HG03520 (cell line): ENCODE measurements at regions not wholly inside any gene's neighbourhood (a gene's known extent, or its start where the extent isn't known, plus 50 kb on each side); places are given as distances from the start of the nearest gene placed in this dataset.

Experiments used
- ATAC-seq: cut with Tn5 transposase; IDR thresholded peaks from one replicate; pipeline ENCODE4 v1.9.1; 2021; ENCODE audit warnings: mild to moderate bottlenecking, moderate library complexity; ENCODE audit not compliant: unreplicated experiment

GRCh38 chr9:106309925-106310324 is 553.0 kb upstream of the ZNF462 start:
- ATAC-seq = no peak

GRCh38 chr9:106310782-106311181 is 552.2 kb upstream of the ZNF462 start:
- ATAC-seq = no peak

GRCh38 chr9:106312906-106313305 is 550.1 kb upstream of the ZNF462 start:
- ATAC-seq = no peak

- ATAC-seq = no peak
Measured at GRCh38 chr9:106314476-106314875, 548.5 kb upstream of the ZNF462 start.

- ATAC-seq = no peak
Measured at GRCh38 chr9:106321394-106322180, 541.4 kb upstream of the ZNF462 start.

GRCh38 chr9:106322706-106323245 is 540.2 kb upstream of the ZNF462 start:
- no peak for ATAC-seq

GRCh38 chr9:106324053-106324585 is 538.8 kb upstream of the ZNF462 start:
- no peak for ATAC-seq

GRCh38 chr9:106324591-106325280 is 538.2 kb upstream of the ZNF462 start:
- no peak for ATAC-seq

GRCh38 chr9:106326493-106326892 is 536.5 kb upstream of the ZNF462 start:
- no peak for ATAC-seq

- ATAC-seq = no peak
Measured at GRCh38 chr9:106333481-106333880, 529.5 kb upstream of the ZNF462 start.

- no peak for ATAC-seq
Measured at GRCh38 chr9:106334081-106334480, 528.9 kb upstream of the ZNF462 start.

GRCh38 chr9:106339882-106340281 is 523.1 kb upstream of the ZNF462 start:
- no peak for ATAC-seq

- no peak for ATAC-seq
Measured at GRCh38 chr9:106350777-106351176, 512.2 kb upstream of the ZNF462 start.

GRCh38 chr9:106356924-106357323 is 506.0 kb upstream of the ZNF462 start:
- ATAC-seq = no peak

- ATAC-seq = no peak
Measured at GRCh38 chr9:106358331-106358730, 504.6 kb upstream of the ZNF462 start.

GRCh38 chr9:106376689-106377088 is 486.3 kb upstream of the ZNF462 start:
- ATAC-seq = no peak

GRCh38 chr9:106383072-106383471 is 479.9 kb upstream of the ZNF462 start:
- no peak for ATAC-seq

GRCh38 chr9:106387965-106388364 is 475.0 kb upstream of the ZNF462 start:
- ATAC-seq = no peak

GRCh38 chr9:106393226-106393625 is 469.7 kb upstream of the ZNF462 start:
- no peak for ATAC-seq

GRCh38 chr9:106400170-106400569 is 462.8 kb upstream of the ZNF462 start:
- no peak for ATAC-seq

GRCh38 chr9:106400950-106401349 is 462.0 kb upstream of the ZNF462 start:
- ATAC-seq = no peak

GRCh38 chr9:106403081-106403480 is 459.9 kb upstream of the ZNF462 start:
- no peak for ATAC-seq
